HEK293 (cell line): ENCODE measurements at regions not wholly inside any gene's neighbourhood (a gene's known extent, or its start where the extent isn't known, plus 50 kb on each side); places are given as distances from the start of the nearest gene placed in this dataset.

Experiments used
- CTCF ChIA-PET: fragments of 350-600 bp; formaldehyde crosslinking; extraction: SDS; loops from one replicate; lab custom pipeline; 2021; ENCODE audit warnings: antibody characterized with exemption; lab: Yijun Ruan, JAX
- POLR2A ChIA-PET: fragments of 300-600 bp; formaldehyde crosslinking; extraction: SDS; loops from one replicate; lab custom pipeline; 2020; ENCODE audit warnings: antibody characterized with exemption, inconsistent platforms; lab: Yijun Ruan, JAX
- H3K27ac ChIP-seq: fragments of 200-500 bp; sonication (Bioruptor generic); 2 replicates; pipeline ENCODE4 v1.5.1; 2014; ENCODE audit warnings: low read depth, low read length, control low read depth, inconsistent platforms; ENCODE audit errors: extremely low read depth
- H3K36me3 ChIP-seq, 2 experiments: fragments of 200-500 bp in 1 of 2; sonication (Bioruptor generic) in 1 of 2; 1 replicate in 1 of 2; 2 replicates in 1 of 2; pipeline ENCODE4 v1.5.1; 2014 to 2017; ENCODE audit warnings: inconsistent platforms in 2 of 2, low read length in 2 of 2; ENCODE audit not compliant: control insufficient read depth in 2 of 2, insufficient read depth in 1 of 2
- H3K4me1 ChIP-seq: fragments of 200-500 bp; sonication (Bioruptor generic); 2 replicates; pipeline ENCODE4 v1.5.1; 2014; ENCODE audit warnings: mild to moderate bottlenecking, low read length, inconsistent platforms; ENCODE audit not compliant: control insufficient read depth, insufficient read depth
- H3K4me3 ChIP-seq: 2 replicates; pipeline ENCODE4 v1.5.1; 2011; ENCODE audit warnings: low read depth, mild to moderate bottlenecking, control low read depth, low read length, moderate library complexity
- H3K9me3 ChIP-seq: fragments of 200-500 bp; sonication (Bioruptor generic); 2 replicates; pipeline ENCODE4 v1.5.1; 2014; ENCODE audit warnings: low read depth, low read length, inconsistent platforms; ENCODE audit not compliant: control insufficient read depth, insufficient read depth
- HOXC10 ChIP-seq: sonication (generic); formaldehyde crosslinking; IDR thresholded peaks from 2 replicates; pipeline ENCODE4 v1.8.1; 2023; ENCODE audit warnings: mild to moderate bottlenecking, missing genetic modification reagents
- INSM2 ChIP-seq: fragments of 450-650 bp; formaldehyde crosslinking; IDR thresholded peaks from 2 replicates; pipeline ENCODE4 v1.5.1; 2016; ENCODE audit warnings: missing biosample characterization, missing genetic modification characterization
- KLF8 ChIP-seq: fragments of 450-650 bp; formaldehyde crosslinking; IDR thresholded peaks from 2 replicates; pipeline ENCODE4 v1.5.1; 2016; ENCODE audit warnings: missing biosample characterization, missing genetic modification characterization
- PRDM6 ChIP-seq: fragments of 450-650 bp; formaldehyde crosslinking; IDR thresholded peaks from 2 replicates; pipeline ENCODE4 v1.5.1; 2017; ENCODE audit warnings: missing biosample characterization, missing genetic modification characterization
- REPIN1 ChIP-seq: fragments of 450-650 bp; formaldehyde crosslinking; IDR thresholded peaks from 2 replicates; pipeline ENCODE4 v1.5.1; 2017; ENCODE audit warnings: missing biosample characterization, missing genetic modification characterization, low read depth
- SP3 ChIP-seq: fragments of 450-650 bp; formaldehyde crosslinking; IDR thresholded peaks from 2 replicates; pipeline ENCODE4 v1.5.1; 2016; ENCODE audit warnings: missing biosample characterization, missing genetic modification characterization
- YY1 ChIP-seq: fragments of 450-650 bp; formaldehyde crosslinking; IDR thresholded peaks from 2 replicates; pipeline ENCODE4 v1.5.1; 2018; ENCODE audit warnings: missing biosample characterization, missing genetic modification characterization
- ZBTB17 ChIP-seq: fragments of 450-650 bp; formaldehyde crosslinking; IDR thresholded peaks from 2 replicates; pipeline ENCODE4 v1.5.1; 2016; ENCODE audit warnings: missing biosample characterization, missing genetic modification characterization
- ZBTB26 ChIP-seq: fragments of 450-650 bp; formaldehyde crosslinking; optimal IDR thresholded peaks from 2 replicates; pipeline ENCODE3; 2016; ENCODE audit warnings: missing biosample characterization, mild to moderate bottlenecking, missing genetic modification characterization
- ZBTB8A ChIP-seq: fragments of 450-650 bp; formaldehyde crosslinking; IDR thresholded peaks from 2 replicates; pipeline ENCODE4 v1.5.1; 2016; ENCODE audit warnings: missing biosample characterization, missing genetic modification characterization
- ZNF10 ChIP-seq: fragments of 450-650 bp; formaldehyde crosslinking; IDR thresholded peaks from 2 replicates; pipeline ENCODE4 v1.5.1; 2017; ENCODE audit warnings: missing biosample characterization, missing genetic modification characterization
- ZNF114 ChIP-seq: fragments of 450-650 bp; formaldehyde crosslinking; IDR thresholded peaks from 2 replicates; pipeline ENCODE4 v1.5.0; 2017; ENCODE audit warnings: missing biosample characterization, missing genetic modification characterization
- ZNF133 ChIP-seq: fragments of 450-650 bp; formaldehyde crosslinking; IDR thresholded peaks from 2 replicates; pipeline ENCODE4 v1.5.1; 2016; ENCODE audit warnings: missing biosample characterization, missing genetic modification characterization
- ZNF140 ChIP-seq: fragments of 450-650 bp; formaldehyde crosslinking; IDR thresholded peaks from 2 replicates; pipeline ENCODE4 v1.5.1; 2016; ENCODE audit warnings: missing biosample characterization, missing genetic modification characterization
- ZNF146 ChIP-seq: fragments of 450-650 bp; formaldehyde crosslinking; IDR thresholded peaks from 2 replicates; pipeline ENCODE4 v1.5.1; 2016; ENCODE audit warnings: missing biosample characterization, missing genetic modification characterization
- ZNF155 ChIP-seq: fragments of 450-650 bp; formaldehyde crosslinking; IDR thresholded peaks from 2 replicates; pipeline ENCODE4 v1.5.1; 2016; ENCODE audit warnings: missing biosample characterization, missing genetic modification characterization
- ZNF16 ChIP-seq: fragments of 450-650 bp; formaldehyde crosslinking; IDR thresholded peaks from 2 replicates; pipeline ENCODE4 v1.5.1; 2016; ENCODE audit warnings: low read depth, missing biosample characterization, missing genetic modification characterization
- ZNF175 ChIP-seq: fragments of 450-650 bp; formaldehyde crosslinking; IDR thresholded peaks from 2 replicates; pipeline ENCODE4 v1.5.1; 2016; ENCODE audit warnings: missing biosample characterization, missing genetic modification characterization
- ZNF19 ChIP-seq: fragments of 450-650 bp; formaldehyde crosslinking; IDR thresholded peaks from 2 replicates; pipeline ENCODE4; 2016; ENCODE audit warnings: missing biosample characterization, missing genetic modification characterization, low read depth
- ZNF214 ChIP-seq: fragments of 450-650 bp; formaldehyde crosslinking; IDR thresholded peaks from 2 replicates; pipeline ENCODE4 v1.5.1; 2017; ENCODE audit warnings: missing biosample characterization, mild to moderate bottlenecking, missing genetic modification characterization, borderline replicate concordance
- ZNF24 ChIP-seq: fragments of 450-650 bp; formaldehyde crosslinking; IDR thresholded peaks from 2 replicates; pipeline ENCODE4 v1.5.1; 2016; ENCODE audit warnings: missing biosample characterization, missing genetic modification characterization
- ZNF324 ChIP-seq: fragments of 450-650 bp; formaldehyde crosslinking; IDR thresholded peaks from 2 replicates; pipeline ENCODE4 v1.5.1; 2016; ENCODE audit warnings: missing biosample characterization, missing genetic modification characterization
- ZNF362 ChIP-seq: fragments of 450-650 bp; formaldehyde crosslinking; IDR thresholded peaks from 2 replicates; pipeline ENCODE4 v1.5.1; 2016; ENCODE audit warnings: missing biosample characterization, missing genetic modification characterization
- ZNF416 ChIP-seq: fragments of 450-650 bp; formaldehyde crosslinking; IDR thresholded peaks from 2 replicates; pipeline ENCODE4 v1.5.1; 2016; ENCODE audit warnings: missing biosample characterization, missing genetic modification characterization
- ZNF596 ChIP-seq: fragments of 450-650 bp; IDR thresholded peaks from 2 replicates; pipeline ENCODE4 v1.5.0; 2018; ENCODE audit warnings: missing biosample characterization, mild to moderate bottlenecking, missing genetic modification characterization, moderate library complexity
- ZNF621 ChIP-seq: fragments of 450-650 bp; formaldehyde crosslinking; IDR thresholded peaks from 2 replicates; pipeline ENCODE4 v1.5.1; 2017; ENCODE audit warnings: missing biosample characterization, missing genetic modification characterization
- ZNF658 ChIP-seq: fragments of 450-650 bp; formaldehyde crosslinking; IDR thresholded peaks from 2 replicates; pipeline ENCODE4; 2016; ENCODE audit warnings: missing biosample characterization, missing genetic modification characterization
- ZNF670 ChIP-seq: fragments of 450-650 bp; formaldehyde crosslinking; IDR thresholded peaks from 2 replicates; pipeline ENCODE4 v1.5.1; 2016; ENCODE audit warnings: missing biosample characterization, missing genetic modification characterization, low read depth
- ZNF768 ChIP-seq: fragments of 450-650 bp; formaldehyde crosslinking; IDR thresholded peaks from 2 replicates; pipeline ENCODE4 v1.5.1; 2018; ENCODE audit warnings: missing biosample characterization, mild to moderate bottlenecking, missing genetic modification characterization
- ZNF830 ChIP-seq: fragments of 450-650 bp; IDR thresholded peaks from 2 replicates; pipeline ENCODE4 v1.5.0; 2018; ENCODE audit warnings: missing biosample characterization, missing genetic modification characterization, low read depth, mild to moderate bottlenecking, moderate library complexity
- ZSCAN30 ChIP-seq: fragments of 450-650 bp; IDR thresholded peaks from 2 replicates; pipeline ENCODE4 v1.5.1; 2018; ENCODE audit warnings: missing biosample characterization, mild to moderate bottlenecking, missing genetic modification characterization, moderate library complexity
- TF ChIP-seq, protein P1 (sequence below): IDR thresholded peaks from 2 replicates; pipeline ENCODE4 v1.6.1; 2011; ENCODE audit warnings: mild to moderate bottlenecking, low read depth, low read length, borderline replicate concordance

DNA sequence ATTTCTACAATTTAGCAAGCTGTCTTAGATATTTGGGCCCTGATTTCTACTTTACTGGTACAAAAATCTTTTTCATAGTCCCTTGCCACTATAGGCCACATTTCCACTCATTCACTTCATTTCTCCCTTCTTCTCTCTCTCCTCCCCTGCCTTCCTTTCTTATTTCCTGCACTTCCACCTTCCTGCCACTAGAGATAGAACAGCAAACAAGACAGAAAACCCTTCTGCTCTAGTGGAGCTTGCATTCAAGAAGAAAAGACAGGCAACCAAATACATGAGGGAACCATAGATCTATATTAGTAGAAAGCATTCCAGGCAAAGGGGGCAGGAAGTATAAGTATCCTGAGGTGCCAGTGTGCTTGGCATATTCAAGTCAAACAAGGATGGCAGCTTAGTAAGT is 623.5 kb downstream of the FLRT2 start:
- H3K4me1 ChIP-seq: no peaks in the 10 kb centered on the region
- no peaks in the 10 kb centered on the region for H3K36me3 ChIP-seq
- no peak overlapping the region for H3K4me3 ChIP-seq
- ChIA-PET POLR2A (no interaction called here), CTCF (interaction anchor here (0.6 kb wide), 1 partner anchor 819 kb away, joined by 3 read pairs; no protein-coding TSS in a partner anchor)
- H3K9me3 ChIP-seq: no peaks in the 10 kb centered on the region
- H3K27ac ChIP-seq: no peak overlapping the region
- TF ChIP-seq, protein P1, sequence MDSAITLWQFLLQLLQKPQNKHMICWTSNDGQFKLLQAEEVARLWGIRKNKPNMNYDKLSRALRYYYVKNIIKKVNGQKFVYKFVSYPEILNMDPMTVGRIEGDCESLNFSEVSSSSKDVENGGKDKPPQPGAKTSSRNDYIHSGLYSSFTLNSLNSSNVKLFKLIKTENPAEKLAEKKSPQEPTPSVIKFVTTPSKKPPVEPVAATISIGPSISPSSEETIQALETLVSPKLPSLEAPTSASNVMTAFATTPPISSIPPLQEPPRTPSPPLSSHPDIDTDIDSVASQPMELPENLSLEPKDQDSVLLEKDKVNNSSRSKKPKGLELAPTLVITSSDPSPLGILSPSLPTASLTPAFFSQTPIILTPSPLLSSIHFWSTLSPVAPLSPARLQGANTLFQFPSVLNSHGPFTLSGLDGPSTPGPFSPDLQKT: no peak
- TF ChIP-seq ZNF416: no peak
- TF ChIP-seq ZNF768: no peak
- TF ChIP-seq ZNF658: no peak
- no peak for TF ChIP-seq INSM2 (tag by site-specific recombination)
- TF ChIP-seq ZBTB17 (tag by site-specific recombination): no peak
- no peak for TF ChIP-seq ZNF140
- no peak for TF ChIP-seq HOXC10 (CRISPR knock-in tag)
- TF ChIP-seq ZNF114 (tag by site-specific recombination): no peak
- TF ChIP-seq ZNF596 (tag by site-specific recombination): no peak
- TF ChIP-seq ZNF133 (tag by site-specific recombination): no peak
- TF ChIP-seq ZNF670 (tag by site-specific recombination): no peak
- no peak for TF ChIP-seq ZBTB26 (tag by site-specific recombination)
- TF ChIP-seq ZNF214 (tag by site-specific recombination): no peak
- TF ChIP-seq SP3: no peak
- TF ChIP-seq ZNF621 (tag by site-specific recombination): no peak
- TF ChIP-seq, all 188 proteins: peak for 0

- H3K27ac ChIP-seq: no peak overlapping the region
- H3K4me1 ChIP-seq: no peaks in the 10 kb centered on the region
- POLR2A ChIA-PET: no interaction called here
- H3K36me3 ChIP-seq: no peaks in the 10 kb centered on the region
- H3K9me3 ChIP-seq: no peaks in the 10 kb centered on the region
- no peak for TF ChIP-seq ZNF324 (tag by site-specific recombination)
- no peak for TF ChIP-seq ZNF19 (tag by site-specific recombination)
- TF ChIP-seq ZNF155 (tag by site-specific recombination): no peak
- no peak for TF ChIP-seq ZNF175 (tag by site-specific recombination)
- no peak for TF ChIP-seq ZNF830
- no peak for TF ChIP-seq ZBTB8A (tag by site-specific recombination)
- TF ChIP-seq ZNF16: no peak
- no peak for TF ChIP-seq ZNF362
- no peak for TF ChIP-seq ZNF146
- no peak for TF ChIP-seq ZSCAN30 (tag by site-specific recombination)
- no peak for TF ChIP-seq ZNF10 (tag by site-specific recombination)
- TF ChIP-seq YY1 (tag by site-specific recombination): no peak
- no peak for TF ChIP-seq PRDM6 (tag by site-specific recombination)
- no peak for TF ChIP-seq KLF8 (tag by site-specific recombination)
- TF ChIP-seq ZNF24: no peak
- no peak for TF ChIP-seq REPIN1 (tag by site-specific recombination)
- CTCF ChIA-PET: no interaction called here
- H3K4me3 ChIP-seq: no peak overlapping the region
Observed at GRCh38 chr14:86143248-86143647, 613.3 kb downstream of the FLRT2 start.
